ELF-1 (cell line): ENCODE measurements at regions not wholly inside any gene's neighbourhood (a gene's known extent, or its start where the extent isn't known, plus 50 kb on each side); places are given as distances from the start of the nearest gene placed in this dataset.
"Not testable (repeated sequence)": the region's sequence is repeated elsewhere in the genome, so short reads cannot be mapped to it uniquely, and the experiment has no call there.

Experiments used
- DNase-seq: peaks from one replicate; pipeline ENCODE4 v3.0.0-alpha.2; 2016; ENCODE audit warnings: low read depth, low spot score

DNA sequence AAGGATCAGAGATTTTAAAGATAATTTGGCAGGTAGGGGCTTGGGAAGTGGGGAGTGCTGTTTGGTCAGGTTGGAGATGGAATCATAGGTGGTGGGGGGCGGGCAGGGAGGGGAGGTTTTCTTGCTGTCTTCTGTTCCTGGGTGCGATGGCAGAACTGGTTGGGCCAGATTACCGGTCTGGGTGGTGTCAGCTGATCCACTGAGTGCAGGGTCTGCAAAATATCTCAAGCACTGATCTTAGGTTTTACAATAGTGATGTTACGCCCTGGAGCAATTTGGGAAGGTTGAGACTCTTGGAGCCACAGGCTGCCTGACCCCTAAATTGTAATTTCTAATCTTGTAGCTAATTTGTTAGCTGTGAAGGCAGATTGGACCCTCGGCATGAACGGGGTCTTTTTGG is 78.0 kb upstream of the PARP8 start:
- DNase-seq, result peak; percentile 56

DNA sequence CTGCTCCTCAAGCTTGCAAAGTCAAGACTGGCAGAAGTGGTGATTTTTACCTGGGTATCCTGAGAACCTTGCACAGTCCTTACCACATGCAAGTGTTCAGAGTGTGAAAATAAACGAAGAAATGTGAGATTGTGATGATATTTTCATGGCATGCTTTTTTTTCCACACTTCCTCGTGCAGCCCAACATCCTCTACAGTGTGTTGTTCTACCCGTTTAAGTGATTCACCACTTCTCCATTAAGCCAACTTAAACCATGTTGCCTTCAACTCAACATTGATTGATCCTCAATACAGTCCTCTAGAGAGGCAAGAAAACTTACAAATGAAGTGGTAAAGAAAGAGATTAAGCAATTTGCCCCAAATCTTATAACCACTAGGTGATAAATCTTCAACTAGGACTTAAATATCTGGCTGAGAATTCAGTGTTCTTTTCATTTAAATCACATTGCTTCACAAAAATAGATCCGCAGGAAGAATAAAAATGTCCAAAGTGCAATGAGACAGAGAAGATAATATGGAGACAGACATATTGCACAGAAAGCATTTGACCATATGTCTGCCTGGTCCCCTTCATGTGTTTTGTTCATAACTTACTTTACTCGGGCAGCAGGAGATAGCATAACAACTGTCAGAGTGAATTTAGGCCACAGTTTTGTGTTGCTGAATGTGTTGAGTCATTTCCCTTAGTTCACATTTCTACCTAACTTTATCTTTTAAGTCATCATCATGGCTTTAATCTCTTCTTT is 75.8 kb upstream of the PARP8 start:
- DNase-seq, result not testable (repeated sequence)

DNA sequence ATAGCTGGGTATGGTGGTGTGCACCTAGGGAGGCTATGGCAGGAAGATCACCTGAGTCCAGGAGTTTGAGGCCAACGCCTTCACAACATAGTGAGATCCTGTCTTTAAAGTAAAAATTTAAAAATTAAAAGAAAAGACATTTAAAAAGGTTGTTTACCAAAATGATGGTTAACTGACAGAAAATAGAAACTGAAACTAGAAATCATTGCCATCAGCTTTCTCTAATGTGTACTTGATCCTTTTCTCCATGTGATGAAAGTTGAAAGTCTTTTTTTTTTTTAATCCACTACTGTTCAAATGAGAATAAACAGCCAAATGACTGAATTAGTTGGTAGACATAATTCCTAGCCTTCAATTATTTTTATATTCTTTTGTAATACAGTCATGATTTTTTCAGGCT is 75.1 kb upstream of the PARP8 start:
- not testable (repeated sequence) for DNase-seq

DNA sequence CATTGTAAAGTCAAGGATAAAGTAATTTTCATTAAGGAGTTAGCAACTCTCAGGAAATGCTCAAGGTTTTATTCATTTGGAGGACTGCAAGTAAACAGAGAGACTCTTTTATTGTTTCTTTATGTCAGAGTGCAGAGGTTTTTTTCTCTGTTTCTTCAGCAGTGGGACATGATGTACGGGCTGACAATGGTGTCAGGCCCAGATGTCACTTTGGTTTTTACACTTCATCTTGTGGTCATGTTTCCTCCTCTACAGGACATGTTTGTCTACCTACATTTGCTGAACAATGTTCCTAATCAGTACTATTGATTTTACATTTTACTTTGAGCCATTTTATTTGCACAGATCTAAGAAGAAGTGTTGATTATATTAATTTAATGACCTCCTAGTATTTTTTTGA is 72.8 kb upstream of the PARP8 start:
- no peak for DNase-seq

DNA sequence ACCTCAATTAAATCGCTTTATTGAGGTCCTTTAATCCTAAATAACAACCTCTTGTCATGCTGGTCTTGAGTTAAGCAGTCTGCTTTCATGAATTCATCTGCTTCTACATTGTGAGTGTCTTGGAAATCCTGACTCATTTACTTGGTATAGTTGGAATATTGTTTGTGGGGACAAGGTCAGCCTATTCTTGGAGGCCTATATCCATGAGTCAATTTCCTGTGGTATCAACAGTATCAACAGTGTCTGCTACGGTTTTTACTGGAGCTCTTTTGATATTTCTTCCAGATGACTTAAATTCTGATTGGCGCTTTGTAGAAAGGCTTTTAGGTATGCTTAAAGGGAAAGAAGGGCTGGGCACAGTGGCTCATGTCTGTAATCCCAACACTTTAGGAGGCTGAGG is 71.2 kb upstream of the PARP8 start:
- no peak for DNase-seq

DNA sequence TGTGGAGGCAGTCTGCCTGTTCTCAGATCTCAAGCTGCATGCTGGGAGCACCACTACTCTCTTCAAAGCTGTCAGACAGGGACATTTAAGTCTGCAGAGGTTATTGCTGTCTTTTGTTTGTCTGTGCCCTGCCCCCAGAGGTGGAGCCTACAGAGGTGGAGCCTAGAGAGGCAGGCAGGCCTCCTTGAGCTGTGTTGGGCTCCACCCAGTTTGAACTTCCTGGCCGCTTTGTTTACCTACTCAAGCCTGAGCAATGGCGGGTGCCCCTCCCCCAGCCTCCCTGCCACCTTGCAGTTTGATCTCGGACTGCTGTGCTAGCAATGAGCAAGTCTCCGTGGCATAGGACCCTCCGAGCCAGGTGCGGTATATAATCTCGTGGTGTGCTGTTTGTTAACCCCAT is 64.9 kb upstream of the PARP8 start:
- peak; percentile 3 for DNase-seq

DNA sequence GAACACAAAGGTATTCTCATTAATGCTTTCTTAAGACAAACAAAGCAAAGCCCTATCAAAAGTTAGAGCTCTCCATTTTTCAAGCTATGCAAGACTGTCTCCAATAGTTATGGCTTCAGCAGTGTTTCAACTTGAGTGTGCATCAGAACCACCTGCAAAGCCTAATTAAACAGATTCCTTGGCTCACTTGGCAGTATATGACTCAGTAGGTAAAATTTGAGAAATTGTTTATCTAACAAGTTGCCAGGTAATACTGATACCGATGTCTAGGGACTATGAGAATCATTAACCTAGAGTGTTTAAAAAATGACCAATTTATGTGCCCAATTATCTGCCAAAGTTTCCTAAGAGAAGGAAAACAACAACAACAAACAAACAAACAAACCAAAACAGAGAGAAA is 60.3 kb upstream of the PARP8 start:
- DNase-seq, result no peak

DNA sequence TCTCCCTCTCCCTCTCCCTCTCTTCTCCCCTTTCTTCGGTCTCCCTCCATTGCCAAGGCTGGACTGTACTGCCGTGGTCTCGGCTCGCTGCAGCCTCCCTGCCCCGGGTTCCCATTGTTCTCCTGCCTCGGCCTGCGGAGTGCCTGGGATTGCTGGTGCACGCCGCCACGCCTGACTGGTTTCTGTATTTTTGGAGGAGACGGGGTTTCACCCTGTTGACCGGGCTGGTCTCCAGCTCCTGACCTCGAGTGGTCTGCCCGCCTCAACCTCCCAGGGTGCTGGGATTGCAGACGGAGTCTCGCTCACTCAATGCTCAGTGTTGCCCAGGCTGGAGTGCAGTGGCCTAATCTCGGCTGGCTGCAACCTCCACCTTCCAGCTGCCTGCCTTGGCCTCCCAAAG is 59.0 kb upstream of the PARP8 start:
- not testable (repeated sequence) for DNase-seq

DNA sequence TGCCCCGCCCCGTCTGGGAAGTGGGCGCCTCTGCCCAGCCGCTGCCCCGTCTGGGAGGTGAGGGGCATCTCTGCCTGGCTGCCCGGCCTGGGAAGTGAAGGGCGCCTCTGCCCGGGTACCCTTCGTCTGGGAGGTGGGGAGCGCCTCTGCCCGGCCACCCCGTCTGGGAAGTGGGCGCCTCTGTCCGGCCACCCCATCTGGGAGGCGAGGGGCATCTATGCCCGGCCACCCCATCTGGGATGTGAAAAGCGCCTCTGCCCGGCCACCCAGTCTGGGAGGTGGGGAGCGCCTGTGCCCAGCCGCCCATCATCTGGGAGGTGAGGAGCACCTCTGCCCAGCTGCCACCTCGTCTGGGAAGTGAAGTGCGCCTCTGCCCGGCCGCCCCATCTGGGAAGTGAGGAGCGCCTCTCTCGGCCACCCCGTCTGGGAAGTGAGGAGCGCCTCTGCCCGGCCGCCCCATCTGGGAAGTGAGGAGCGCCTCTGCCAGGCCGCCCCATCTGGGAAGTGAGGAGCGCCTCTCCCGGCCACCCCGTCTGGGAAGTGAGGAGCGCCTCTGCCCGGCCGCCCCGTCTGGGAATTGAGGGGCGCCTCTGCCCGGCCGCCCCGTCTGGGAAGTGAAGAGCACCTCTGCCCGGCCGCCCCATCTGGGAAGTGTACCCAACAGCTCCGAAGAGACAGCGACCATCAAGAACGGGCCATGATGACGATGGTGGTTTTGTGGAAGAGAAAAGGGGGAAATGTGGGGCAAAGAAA is 58.3 kb upstream of the PARP8 start:
- not testable (repeated sequence) for DNase-seq

DNA sequence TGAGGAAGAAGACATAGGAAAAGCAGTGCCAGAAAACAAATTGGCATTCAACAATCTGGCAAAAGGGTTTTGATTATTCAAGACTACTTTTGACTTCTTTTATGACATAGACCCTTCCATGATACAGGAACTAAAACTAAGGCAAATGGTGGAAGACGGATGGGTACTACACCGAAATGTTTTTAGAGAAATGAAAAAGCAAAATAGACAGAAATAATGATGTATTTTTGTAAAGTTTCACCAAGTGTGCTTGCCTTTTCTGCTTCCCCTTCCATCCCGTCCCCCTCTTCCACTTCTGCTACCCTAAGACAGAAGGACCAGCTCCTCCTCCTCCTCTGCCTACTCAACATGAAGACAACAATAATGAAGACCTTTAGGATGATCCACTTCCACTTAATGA is 53.4 kb upstream of the PARP8 start:
- not testable (repeated sequence) for DNase-seq
